HG02642 (cell line): ENCODE measurements at regions not wholly inside any gene's neighbourhood (a gene's known extent, or its start where the extent isn't known, plus 50 kb on each side); places are given as distances from the start of the nearest gene placed in this dataset.
"Not testable (repeated sequence)": the region's sequence is repeated elsewhere in the genome, so short reads cannot be mapped to it uniquely, and the experiment has no call there.

Experiments
- ATAC-seq: cut with Tn5 transposase; IDR thresholded peaks from one replicate; pipeline ENCODE4 v1.9.1; 2021; ENCODE audit warnings: mild to moderate bottlenecking; ENCODE audit not compliant: unreplicated experiment, poor library complexity

DNA sequence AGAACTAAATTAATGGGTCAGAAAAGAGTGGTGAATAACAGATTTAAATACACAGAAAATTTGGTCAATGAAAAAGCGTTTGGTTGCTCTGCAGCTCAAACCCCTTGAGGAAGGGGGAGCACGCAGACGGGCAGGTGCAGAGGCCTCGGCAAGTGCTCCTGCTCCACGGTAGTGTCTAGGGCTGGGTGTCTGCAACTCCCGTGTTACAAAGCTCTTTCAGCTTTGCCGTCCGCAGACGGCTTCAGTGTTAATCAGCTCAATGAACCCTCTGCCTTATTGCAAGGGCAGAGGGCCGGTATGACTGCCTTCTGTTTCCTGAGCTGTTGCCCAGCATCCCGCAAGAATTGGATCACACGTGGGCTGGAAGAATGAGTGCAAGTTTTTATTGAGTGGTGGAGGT is 125.7 kb upstream of the TRHDE start:
- ATAC-seq, result no peak

DNA sequence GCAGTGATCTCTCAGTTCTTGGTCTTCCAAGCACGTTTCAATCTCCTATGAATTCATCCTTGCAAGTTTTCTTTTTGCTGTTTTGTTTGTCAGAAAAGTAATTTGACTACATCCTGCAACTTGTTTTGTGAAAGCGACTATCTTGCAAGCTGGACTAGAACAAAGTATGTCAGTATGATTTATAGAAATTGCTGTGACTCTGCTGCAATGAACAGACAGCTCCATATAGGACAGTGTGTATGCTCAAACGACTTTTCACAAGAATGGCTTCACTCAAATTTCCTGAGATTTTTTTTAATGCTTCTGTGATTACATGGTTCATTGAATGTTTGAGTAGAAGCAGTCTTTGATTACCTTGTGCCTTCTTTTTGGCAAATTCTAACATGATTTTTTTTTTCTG is 123.5 kb upstream of the TRHDE start:
- ATAC-seq, result no peak

DNA sequence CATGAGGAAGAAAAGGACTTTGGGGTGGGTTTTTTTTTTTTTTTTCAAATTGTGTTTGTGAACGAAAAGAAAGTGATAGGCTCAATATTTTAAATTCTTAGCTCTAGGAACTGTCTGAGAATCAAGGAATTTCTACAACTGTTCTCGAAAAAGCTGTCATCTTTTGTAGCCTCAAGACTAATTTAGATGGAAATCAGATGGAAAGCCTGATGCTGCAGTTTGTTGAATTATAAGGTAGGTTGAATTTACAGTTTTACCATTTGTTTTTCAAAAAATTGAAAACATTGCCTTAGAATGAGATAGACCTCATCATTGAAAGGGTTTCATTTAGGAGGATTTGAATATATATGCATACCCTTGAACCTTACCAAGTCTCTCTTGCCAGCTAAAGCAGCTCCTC is 109.3 kb upstream of the TRHDE start:
- ATAC-seq, result no peak

DNA sequence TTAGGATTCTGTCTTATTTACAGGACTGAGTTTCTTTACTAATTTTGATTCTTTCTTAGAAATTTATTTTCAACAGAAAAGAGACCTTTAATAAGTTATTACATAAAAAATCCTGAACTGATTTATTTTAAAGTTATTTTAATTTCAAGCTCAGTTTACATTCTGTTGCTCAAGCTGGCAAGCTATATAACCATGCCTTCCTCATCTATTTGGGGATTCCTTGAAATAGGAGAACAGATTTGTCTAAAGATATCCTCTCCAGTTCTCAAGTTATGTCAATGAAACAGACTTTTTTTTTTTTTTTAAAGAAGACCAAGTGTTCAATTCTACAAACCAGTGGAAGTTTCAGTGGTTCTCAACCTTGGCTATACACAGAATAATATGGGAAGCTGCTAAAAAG is 103.3 kb upstream of the TRHDE start:
- ATAC-seq, result no peak

DNA sequence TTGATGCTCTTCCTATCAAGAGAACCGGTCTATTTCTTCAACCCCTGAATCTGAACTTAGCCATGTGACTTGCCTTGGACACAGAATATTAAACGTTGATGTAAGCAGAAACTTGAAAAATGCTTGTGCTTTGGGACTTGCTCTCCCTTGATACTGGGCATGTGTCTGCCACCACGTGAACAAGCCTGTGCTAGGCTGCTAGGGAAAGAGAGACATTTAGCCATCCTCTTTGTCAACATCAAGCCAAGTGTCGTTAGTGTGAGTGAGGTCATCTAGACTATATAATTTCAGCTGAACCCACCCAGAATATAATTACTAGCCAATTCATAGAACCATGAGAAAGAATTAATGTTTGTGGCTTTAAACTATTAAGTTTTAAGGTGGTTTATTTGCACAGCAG is 98.2 kb upstream of the TRHDE start:
- no peak for ATAC-seq

DNA sequence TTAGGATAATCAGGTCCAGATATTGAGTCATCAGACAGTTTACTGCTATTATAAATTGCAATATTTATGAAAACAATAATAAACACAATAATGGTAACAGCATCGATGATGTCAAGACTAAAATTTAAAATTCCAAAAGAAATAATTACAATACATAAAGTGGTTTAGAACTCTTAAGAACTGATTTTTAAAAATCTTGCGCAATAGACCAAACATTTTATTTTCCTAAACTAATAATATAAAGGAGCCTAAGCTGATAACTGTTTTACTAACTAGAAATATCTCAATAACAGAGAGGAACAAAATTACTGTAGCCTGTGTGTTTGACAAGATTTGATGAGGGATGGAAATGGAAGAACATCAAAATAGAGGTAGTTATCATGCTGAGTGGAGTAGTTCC is 93.9 kb upstream of the TRHDE start:
- no peak for ATAC-seq

DNA sequence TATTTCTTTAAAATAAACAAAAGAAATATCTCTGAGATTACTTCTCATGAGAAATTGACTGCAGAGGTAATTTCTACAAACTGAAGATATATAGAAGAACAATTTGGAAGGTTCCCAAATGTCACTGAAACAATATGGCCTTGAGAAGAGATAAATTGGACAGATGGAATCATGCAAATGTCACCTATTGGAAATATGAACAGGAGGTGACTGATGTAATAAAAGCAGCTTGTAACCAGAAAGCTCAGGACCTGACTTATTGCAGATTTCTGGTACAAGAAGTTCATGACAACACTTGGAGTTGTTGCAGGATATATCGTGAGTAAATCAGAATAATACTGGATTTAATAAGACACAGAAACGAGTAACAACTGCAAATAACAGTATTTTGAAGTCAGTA is 93.3 kb upstream of the TRHDE start:
- ATAC-seq, result no peak

DNA sequence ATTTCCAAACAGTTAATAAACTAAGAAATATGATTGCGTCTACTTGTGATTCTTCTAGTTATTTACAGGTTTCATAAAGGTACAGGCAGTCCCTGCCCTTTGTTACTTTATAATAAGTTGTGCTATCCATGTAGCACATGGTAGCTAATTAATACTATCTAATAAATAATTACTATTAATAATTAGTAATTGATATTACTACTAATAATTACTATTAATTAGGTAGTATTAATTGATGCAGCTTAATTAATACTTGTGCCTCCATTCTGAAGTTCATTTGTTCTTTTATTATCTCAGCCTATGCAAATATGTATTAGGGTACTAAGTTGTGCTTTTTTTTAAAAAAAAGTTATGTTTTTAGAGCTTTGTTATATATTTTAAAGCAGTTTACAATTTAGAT is 92.3 kb upstream of the TRHDE start:
- no peak for ATAC-seq

DNA sequence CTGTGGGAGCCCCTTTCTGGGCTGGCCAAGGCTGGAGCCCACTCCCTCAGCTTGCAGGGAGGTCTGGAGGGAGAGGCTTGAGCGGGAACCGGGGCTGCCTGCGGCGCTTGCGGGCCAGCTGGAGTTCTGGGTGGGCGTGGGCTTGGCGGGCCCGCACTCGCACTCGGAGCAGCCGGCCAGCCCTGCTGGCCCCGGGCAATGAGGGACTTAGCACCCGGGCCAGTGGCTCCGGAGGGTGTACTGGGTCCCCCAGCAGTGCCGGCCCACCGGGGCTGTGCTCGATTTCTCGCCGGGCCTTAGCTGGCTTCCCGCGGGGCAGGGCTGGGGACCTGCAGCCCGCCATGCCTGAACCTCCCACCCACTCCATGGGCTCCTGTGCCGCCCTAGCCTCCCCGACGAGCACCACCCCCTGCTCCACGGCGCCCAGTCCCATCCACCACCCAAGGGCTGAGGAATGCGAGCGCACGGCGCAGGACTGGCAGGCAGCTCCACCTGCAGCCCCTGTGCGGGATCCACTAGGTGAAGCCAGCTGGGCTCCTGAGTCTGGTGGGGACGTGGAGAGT is 87.1 kb upstream of the TRHDE start:
- ATAC-seq, result not testable (repeated sequence)

DNA sequence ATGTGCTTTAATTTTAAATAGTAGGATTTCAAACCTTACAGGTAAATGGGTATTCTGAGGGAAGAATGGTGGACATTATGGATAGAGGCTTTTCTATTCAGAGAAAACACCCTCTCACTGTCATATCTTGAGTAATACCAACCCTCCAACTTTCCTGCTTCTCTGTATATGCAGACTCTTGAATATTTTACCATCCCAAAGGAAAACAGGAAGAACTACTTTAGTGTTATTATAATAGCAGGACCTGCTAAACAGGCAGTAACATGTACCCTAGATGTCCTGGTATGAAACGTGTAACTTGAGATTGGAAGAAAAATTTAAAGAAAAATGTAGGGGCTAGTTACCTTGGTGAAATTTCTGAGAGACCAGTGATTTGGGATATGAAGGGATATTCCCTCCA is 82.9 kb upstream of the TRHDE start:
- ATAC-seq, result no peak

DNA sequence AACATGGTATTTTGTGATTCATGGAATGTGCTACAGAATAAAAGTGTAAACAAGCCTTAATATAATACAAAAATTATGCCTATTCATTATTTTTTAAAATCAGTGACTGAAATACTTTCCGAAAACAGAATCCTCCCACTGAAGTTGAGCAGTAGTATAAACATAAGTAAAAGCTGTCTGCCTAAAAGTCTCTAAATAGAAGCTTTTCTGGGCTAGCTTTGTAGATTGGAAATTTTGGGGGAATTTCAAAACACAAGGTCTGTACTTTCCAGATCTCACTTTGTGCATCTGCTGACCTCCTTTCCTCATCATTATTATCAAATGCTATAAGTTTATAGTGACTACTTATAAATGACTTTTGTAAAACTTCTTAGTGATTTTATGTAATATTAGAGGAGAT is 80.4 kb upstream of the TRHDE start:
- no peak for ATAC-seq

DNA sequence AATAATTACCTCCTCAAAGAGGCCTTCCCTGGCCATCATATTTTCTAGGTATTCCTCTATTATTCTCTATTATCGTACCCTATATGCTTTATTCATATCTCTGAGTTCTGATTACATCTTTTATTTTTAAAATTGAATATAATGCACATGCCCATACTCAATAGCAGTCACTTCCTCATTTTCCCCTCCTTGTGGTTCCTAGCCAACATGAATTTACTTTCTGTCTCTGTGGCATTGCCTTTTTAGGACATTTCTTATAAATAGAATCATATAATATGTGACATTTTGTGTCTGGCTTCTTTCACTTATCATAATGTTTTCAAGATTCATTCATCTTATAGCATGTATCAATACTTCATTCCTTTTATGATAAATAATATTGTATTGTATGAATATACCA is 74.4 kb upstream of the TRHDE start:
- ATAC-seq, result no peak

DNA sequence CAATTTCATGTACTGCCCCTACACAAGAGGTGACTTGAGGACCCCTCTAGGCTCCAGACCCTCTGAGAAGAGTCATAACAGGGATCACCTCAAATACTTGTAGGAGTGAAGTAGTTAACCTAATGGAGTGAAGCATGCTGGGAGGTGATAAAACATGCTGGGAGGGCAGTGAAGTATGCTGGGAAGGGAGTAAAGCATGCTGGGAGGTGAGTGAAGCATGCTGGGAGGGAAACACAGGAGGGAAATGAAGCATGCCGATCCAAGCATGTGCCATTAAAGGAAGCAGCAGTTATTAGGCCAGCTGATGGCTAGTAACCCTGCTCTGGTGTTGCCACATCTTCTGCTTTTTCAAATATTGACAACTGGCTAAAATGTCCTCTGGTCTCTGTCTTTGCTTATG is 70.7 kb upstream of the TRHDE start:
- no peak for ATAC-seq

DNA sequence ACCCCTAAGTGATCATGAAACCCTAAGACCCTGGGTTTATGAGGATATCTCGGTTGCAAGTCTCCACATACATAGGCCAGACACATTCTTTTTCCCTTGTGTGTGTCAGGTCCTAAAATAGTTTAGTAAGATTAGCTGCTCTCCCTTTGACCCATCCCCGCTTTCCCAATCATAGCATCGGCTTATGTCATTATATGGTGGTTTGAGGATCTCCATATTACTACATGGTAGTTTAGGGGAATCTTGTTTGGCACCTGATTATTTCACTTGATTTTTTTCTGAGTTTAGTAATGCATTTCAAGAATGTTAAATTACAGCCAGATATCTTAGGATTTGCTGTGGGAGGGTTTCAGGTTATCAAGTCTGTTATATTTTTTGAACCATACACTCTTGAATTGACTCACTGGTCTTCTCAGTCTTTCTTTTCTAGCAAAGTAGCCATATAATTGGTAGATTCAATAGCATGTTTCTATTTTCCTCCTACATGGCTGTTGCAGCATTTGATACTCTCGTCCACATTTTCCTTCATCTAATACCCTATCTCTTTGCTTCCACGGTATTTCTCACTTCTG is 68.3 kb upstream of the TRHDE start:
- no peak for ATAC-seq

DNA sequence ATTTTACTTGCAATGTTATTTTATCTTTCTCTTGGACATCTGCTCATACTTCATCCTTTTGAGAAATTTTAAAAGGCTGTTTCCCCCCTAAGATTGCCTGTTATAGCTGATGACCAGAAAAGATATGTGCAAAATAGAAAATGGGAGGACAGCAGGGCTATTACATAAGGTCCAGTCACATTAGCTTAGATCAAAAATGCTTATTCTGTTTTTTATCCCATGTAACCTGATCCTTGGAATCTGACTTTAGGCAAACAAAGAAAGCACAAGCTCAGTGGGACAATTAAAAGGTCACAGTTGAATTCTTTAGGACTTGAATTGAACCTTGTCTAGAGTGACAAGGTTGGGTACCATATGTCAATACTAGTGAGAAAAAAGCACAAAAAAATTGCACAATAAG is 65.1 kb upstream of the TRHDE start:
- no peak for ATAC-seq

DNA sequence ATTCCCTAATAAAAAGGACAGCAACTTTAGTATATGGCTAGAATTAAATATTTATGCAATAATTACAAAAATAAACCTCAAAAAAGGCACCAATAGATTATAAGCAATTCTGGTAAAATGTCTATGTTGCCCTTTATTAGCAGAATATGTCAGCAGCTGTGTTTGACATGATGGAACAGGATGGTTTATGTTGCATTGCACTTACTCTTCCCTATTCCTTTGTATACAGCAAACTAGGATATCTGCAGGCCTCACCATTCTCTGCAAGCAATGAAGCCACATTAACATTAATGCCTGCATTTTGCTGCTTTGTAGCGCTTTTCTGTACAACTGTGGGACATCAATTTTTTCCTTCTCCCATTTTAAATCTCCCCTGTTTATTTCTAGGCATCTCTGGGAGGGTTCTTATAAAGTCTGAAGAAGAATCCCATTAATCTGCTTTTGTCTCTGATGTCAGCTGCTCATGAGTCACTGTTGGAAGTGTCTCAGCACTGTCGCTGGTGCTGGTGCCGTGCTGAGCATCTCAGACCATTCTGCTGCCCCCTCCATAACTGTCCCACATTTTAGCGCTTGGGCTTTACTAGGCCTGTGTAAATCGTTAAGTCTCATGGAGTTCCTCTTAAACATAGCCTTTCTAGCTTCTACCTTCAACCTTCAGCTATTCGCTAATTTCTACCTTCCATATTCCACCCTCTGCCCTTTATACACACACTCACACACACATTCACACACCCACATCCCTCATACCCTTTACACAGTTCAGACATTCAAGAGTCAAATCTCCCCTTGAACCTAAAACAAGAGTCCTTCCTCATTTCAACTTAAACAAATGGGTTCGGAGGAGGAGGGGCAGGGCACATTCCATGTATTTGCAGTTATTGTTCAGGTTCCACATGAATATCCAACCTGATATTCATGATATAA is 64.4 kb upstream of the TRHDE start:
- ATAC-seq, result no peak

DNA sequence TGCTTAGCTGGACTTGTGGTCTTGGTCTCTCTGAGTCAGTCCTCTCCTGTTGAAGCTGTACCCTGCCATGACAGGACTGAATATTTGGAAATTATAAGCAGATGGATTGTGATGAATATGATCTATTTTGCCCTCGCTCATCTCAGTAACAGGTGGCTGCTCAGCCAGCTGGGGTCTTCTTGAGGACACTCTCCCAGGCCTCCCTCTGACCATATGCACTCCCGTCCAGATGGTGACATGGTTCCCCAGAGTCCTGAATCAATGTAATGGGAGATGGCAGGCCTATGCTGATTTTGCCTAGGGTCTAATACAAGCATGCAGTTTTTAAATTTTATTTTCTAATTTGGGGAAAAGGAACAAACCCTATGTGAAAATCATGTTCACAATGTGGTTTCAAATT is 63.1 kb upstream of the TRHDE start:
- ATAC-seq, result no peak

DNA sequence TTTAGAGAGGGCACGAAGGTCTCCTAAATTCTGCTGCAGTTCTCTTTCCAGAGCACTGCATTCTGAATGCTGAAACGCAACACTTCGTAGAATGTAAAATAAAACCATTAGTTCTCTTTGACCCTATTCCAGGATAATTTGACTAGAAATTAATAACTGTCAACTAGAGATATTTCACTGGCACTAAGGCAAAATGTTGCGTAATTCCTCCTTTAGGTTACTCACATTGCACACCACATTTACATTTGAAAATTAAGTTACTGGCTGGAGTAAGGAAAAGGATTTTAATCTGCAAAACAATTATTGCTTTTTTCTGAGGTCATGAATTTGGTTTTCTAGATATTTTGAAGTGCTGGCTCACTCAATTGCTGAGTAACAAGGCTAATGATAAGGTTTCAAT is 58.0 kb upstream of the TRHDE start:
- ATAC-seq, result no peak

DNA sequence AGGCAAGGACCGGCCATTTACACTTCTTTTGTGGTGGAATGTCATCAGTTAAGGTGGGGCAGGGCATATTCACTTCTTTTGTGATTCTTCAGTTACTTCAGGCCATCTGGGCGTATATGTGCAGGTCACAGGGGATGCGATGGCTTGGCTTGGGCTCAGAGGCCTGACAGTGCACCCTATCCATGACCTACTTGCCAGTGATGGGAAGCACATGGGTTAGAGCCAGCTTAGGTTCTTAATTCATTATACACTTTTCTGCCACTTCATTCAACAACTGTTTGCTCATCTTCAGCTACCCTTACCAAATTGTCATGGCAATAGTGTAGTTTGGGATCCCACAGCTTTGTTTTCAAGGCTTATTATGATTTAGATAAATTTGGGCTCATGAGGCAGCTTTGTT is 56.9 kb upstream of the TRHDE start:
- ATAC-seq, result not testable (repeated sequence)

DNA sequence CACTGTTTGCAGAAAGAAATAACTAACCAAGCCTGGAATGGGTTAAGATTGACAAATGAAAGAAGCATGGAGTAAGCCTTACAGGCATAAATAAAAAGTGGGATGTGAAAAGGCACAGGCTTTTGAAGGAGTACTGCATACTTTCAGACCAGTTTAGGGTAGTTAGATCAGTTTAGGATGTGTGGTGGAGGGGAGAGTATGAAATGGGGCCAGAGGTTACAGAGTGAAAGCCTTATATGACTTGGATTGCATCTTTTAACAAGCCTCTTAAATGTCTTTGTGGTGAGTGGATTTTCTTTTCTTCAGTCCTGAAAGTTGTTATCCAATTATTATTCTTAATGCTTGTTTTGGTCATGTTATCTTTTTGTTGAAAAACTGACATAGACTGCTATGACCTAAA is 52.2 kb upstream of the TRHDE start:
- no peak for ATAC-seq
